ENCODE measurements at regions not wholly inside any gene's neighbourhood (a gene's known extent, or its start where the extent isn't known, plus 50 kb on each side); places are given as distances from the start of the nearest gene placed in this dataset.

- ATAC-seq (no peak), DNase-seq (no peak)
- H3K36me3 ChIP-seq (ENCODE audit: insufficient read depth in 1 of 2, low read depth in 1 of 2) = no peaks in the 10 kb centered on the region
- no peak overlapping the region for H3K4me3 ChIP-seq
- H3K27ac ChIP-seq = no peak overlapping the region
- TF ChIP-seq CTCF (IDR thresholded peaks at IDR 0.05) = no peak
- H3K9me3 ChIP-seq = peaks cover 2% of the 10 kb centered on the region
- H3K27me3 ChIP-seq (ENCODE audit: insufficient read depth in 3 of 3, low read length in 2 of 3) = no peaks in the 10 kb centered on the region
- H3K4me1 ChIP-seq = no peaks in the 10 kb centered on the region
- intact Hi-C loops (cut with DNase I) = no loop called here
- 83 to 94% (median 93%) methylated on average over 4 of the region's 4 CpGs for WGBS, 3 donors
Measured at GRCh38 chr6:147930745-147931144, 411.9 kb upstream of the SASH1 start.

GRCh38 chr6:147933224-147933623, 409.4 kb upstream of the SASH1 start:
- ATAC-seq (no peak), DNase-seq (no peak)
- no peaks in the 10 kb centered on the region for H3K4me1 ChIP-seq
- no peak for TF ChIP-seq CTCF (IDR thresholded peaks at IDR 0.05)
- no peaks in the 10 kb centered on the region for H3K9me3 ChIP-seq
- 6 to 14% (median 13%) methylated on average over 1 of the region's 1 CpG for WGBS, 3 donors
- intact Hi-C loops (cut with DNase I) = no loop called here
- no peaks in the 10 kb centered on the region for H3K36me3 ChIP-seq (ENCODE audit: insufficient read depth in 1 of 2, low read depth in 1 of 2)
- H3K27me3 ChIP-seq (ENCODE audit: insufficient read depth in 3 of 3, low read length in 2 of 3) = no peaks in the 10 kb centered on the region
- H3K4me3 ChIP-seq = no peak overlapping the region
- H3K27ac ChIP-seq = no peak overlapping the region

- Histone ChIP-seq H3K4me1 (no peaks in the 10 kb centered on the region), H3K27me3 (ENCODE audit: insufficient read depth in 3 of 3, low read length in 2 of 3) (no peaks in the 10 kb centered on the region), H3K36me3 (ENCODE audit: insufficient read depth in 1 of 2, low read depth in 1 of 2) (no peaks in the 10 kb centered on the region), H3K9me3 (no peaks in the 10 kb centered on the region), H3K27ac (no peak overlapping the region), H3K4me3 (no peak overlapping the region)
- DNase-seq (no peak), ATAC-seq (no peak)
- no peak for TF ChIP-seq CTCF (IDR thresholded peaks at IDR 0.05)
- intact Hi-C loops (cut with DNase I) = no loop called here
Measured at GRCh38 chr6:147935656-147936055, 407.0 kb upstream of the SASH1 start.

DNA sequence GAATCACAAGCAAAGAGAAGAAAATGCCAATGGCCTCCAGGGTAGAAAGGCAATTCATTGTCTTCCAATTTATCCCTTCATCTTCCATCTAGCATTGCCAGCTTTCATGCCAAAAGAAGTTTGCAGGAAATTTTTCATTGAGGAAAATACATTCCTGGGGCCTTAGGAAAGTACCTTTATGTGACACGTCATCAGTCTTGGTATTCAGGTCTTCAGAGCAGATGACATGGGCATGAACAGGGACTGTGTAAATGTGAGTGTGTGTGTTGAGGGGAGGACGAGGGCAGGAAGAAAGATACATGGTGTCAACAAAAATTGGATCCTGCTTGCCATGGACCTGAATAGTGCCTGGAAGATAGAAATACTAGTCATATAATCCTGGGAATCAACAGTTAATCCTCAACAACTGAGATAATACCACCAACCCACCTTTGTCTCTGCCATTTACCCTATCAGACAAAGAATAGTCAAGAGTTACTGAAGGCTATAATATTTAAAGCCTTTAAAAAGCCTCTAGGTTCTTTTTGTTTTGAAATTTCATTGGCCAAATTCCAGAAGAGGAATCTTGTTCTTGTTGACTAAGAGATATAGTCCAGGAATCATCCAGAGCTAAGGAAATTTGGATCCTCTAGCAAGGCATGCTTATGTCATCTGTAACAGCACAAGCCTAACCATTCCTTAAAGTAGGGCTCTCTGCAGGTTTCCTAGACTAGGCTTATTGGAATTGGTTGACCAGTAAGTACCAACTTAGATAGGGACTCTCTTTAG, 405.8 kb upstream of the SASH1 start:
- 83 to 98% (median 88%) methylated on average over 2 of the region's 2 CpGs for WGBS, 3 donors
- Histone ChIP-seq H3K9me3 (no peaks in the 10 kb centered on the region), H3K36me3 (ENCODE audit: insufficient read depth in 1 of 2, low read depth in 1 of 2) (no peaks in the 10 kb centered on the region), H3K4me3 (no peak overlapping the region), H3K27ac (no peak overlapping the region), H3K4me1 (no peaks in the 10 kb centered on the region), H3K27me3 (ENCODE audit: insufficient read depth in 3 of 3, low read length in 2 of 3) (no peaks in the 10 kb centered on the region)
- DNase-seq (no peak), ATAC-seq (no peak)
- intact Hi-C loops (cut with DNase I) = no loop called here
- TF ChIP-seq CTCF (IDR thresholded peaks at IDR 0.05) = no peak

GRCh38 chr6:147941143-147941542, 401.5 kb upstream of the SASH1 start:
- no peak overlapping the region for H3K27ac ChIP-seq
- DNase-seq = no peak
- WGBS, 3 donors = 25 to 38% (median 28%) methylated on average over 4 of the region's 4 CpGs
- no peaks in the 10 kb centered on the region for H3K4me1 ChIP-seq
- intact Hi-C loops (cut with DNase I) = no loop called here
- TF ChIP-seq CTCF (IDR thresholded peaks at IDR 0.05) = no peak
- ATAC-seq = no peak
- H3K27me3 ChIP-seq (ENCODE audit: insufficient read depth in 3 of 3, low read length in 2 of 3) = no peaks in the 10 kb centered on the region
- H3K36me3 ChIP-seq (ENCODE audit: insufficient read depth in 1 of 2, low read depth in 1 of 2) = no peaks in the 10 kb centered on the region
- H3K9me3 ChIP-seq = no peaks in the 10 kb centered on the region
- H3K4me3 ChIP-seq = no peak overlapping the region
